B cell (primary cell): ENCODE measurements at regions not wholly inside any gene's neighbourhood (a gene's known extent, or its start where the extent isn't known, plus 50 kb on each side); places are given as distances from the start of the nearest gene placed in this dataset.

Source experiments
- ATAC-seq: fragments of 200-7000 bp; cut with Tn5 transposase; one replicate; pipeline ENCODE4 v1.10.0; 2021; ENCODE audit warnings: low read depth, mild to moderate bottlenecking, moderate number of reproducible peaks, moderate library complexity
- CTCF ChIA-PET: fragments of 350-600 bp; sonication (Branson Sonifier 250); formaldehyde crosslinking; loops from one replicate; lab custom pipeline; 2021; ENCODE audit warnings: antibody characterized with exemption, inconsistent platforms; lab: Charles Lee
- POLR2A ChIA-PET: fragments of 350-600 bp; sonication (Branson Sonifier 250); formaldehyde crosslinking; loops from one replicate; lab custom pipeline; 2021; ENCODE audit warnings: antibody characterized with exemption; lab: Charles Lee
- DNase-seq: peaks from one replicate; pipeline ENCODE4 v3.0.0; 2013
- H2AFZ ChIP-seq: 2 replicates; pipeline ENCODE4 v1.6.1; 2012; ENCODE audit warnings: mild to moderate bottlenecking, low read depth, low read length; ENCODE audit not compliant: insufficient read depth, poor library complexity, severe bottlenecking
- H3K27ac ChIP-seq, 2 donors: 1 replicate in 1 of 2; 2 replicates in 1 of 2; pipeline ENCODE4 v1.5.1; 2012 to 2013; ENCODE audit warnings: low read length in 2 of 2, mild to moderate bottlenecking in 2 of 2, moderate library complexity in 1 of 2
- H3K27me3 ChIP-seq, 4 experiments: fragments of 200-600 bp in 1 of 4; sonication (generic) in 1 of 4; replicated peaks in 1 of 4; 1 replicate in 2 of 4; 2 replicates in 2 of 4; pipeline versions ENCODE4 v1.6.1 to v1.7.0; 2013 to 2016; ENCODE audit warnings: low read length in 3 of 4, mild to moderate bottlenecking in 2 of 4, mixed read lengths in 1 of 4, moderate library complexity in 1 of 4; ENCODE audit not compliant: insufficient read depth in 4 of 4, control insufficient read depth in 3 of 4; ENCODE audit errors: control extremely low read depth in 1 of 4
- H3K36me3 ChIP-seq, 2 experiments: replicated peaks in 1 of 2; 1 replicate in 1 of 2; 2 replicates in 1 of 2; pipeline versions ENCODE4 v1.6.1 to v1.7.1; 2013; ENCODE audit warnings: low read length in 1 of 2; ENCODE audit not compliant: insufficient read depth in 2 of 2, control insufficient read depth in 1 of 2; ENCODE audit errors: control extremely low read depth in 1 of 2, extremely low read depth in 1 of 2
- H3K4me1 ChIP-seq, 2 donors: fragments of 200-600 bp in 1 of 2; sonication (generic) in 1 of 2; 1 replicate in 1 of 2; 2 replicates in 1 of 2; pipeline versions ENCODE4 v1.5.1 to v1.6.1; 2013 to 2017; ENCODE audit warnings: low read length in 2 of 2; ENCODE audit not compliant: control insufficient read depth in 2 of 2, insufficient read depth in 2 of 2
- H3K4me2 ChIP-seq: replicated peaks from 2 replicates; pipeline ENCODE3; 2012; ENCODE audit warnings: mild to moderate bottlenecking, low read depth, low read length; ENCODE audit not compliant: poor library complexity, severe bottlenecking
- H3K4me3 ChIP-seq, 5 experiments: fragments of 200-600 bp in 1 of 5; sonication (generic) in 1 of 5; 1 replicate in 3 of 5; 2 replicates in 2 of 5; pipeline versions ENCODE4 v1.5.1 to v1.7.0; 2011 to 2016; ENCODE audit warnings: low read length in 4 of 5, mild to moderate bottlenecking in 4 of 5, low read depth in 2 of 5, control low read depth in 1 of 5, moderate library complexity in 1 of 5; ENCODE audit not compliant: insufficient read depth in 1 of 5; ENCODE audit errors: control extremely low read depth in 1 of 5, extremely low read depth in 1 of 5
- H3K79me2 ChIP-seq: fragments of 200-600 bp; sonication (generic); one replicate; pipeline ENCODE4 v1.6.0; 2016; ENCODE audit warnings: low read length; ENCODE audit not compliant: control insufficient read depth, insufficient read depth
- H3K9ac ChIP-seq: fragments of 200-600 bp; sonication (generic); 2 replicates; pipeline ENCODE4 v1.6.1; 2017; ENCODE audit warnings: mild to moderate bottlenecking, low read length, moderate library complexity
- H3K9me3 ChIP-seq, 3 donors: one replicate each; pipeline versions ENCODE4 v1.6.1 to v1.7.1; 2013; ENCODE audit warnings: low read length in 2 of 3; ENCODE audit not compliant: control insufficient read depth in 2 of 3, insufficient read depth in 1 of 3; ENCODE audit errors: control extremely low read depth in 1 of 3
- H4K20me1 ChIP-seq: 2 replicates; pipeline ENCODE4 v1.6.0; 2012; ENCODE audit warnings: mild to moderate bottlenecking, low read length; ENCODE audit not compliant: insufficient read depth, control insufficient read depth, poor library complexity, severe bottlenecking
- H3K27ac Mint-ChIP-seq: one replicate; pipeline ENCODE4 v1.8.0; 2021; ENCODE audit warnings: mixed read lengths
- H3K27me3 Mint-ChIP-seq: one replicate; pipeline ENCODE4 v1.8.0; 2021; ENCODE audit warnings: mixed read lengths
- H3K4me1 Mint-ChIP-seq: one replicate; pipeline ENCODE4 v1.8.0; 2021; ENCODE audit warnings: mixed read lengths
- H3K4me3 Mint-ChIP-seq: one replicate; pipeline ENCODE4 v1.8.0; 2021; ENCODE audit warnings: mixed read lengths
- H3K9me3 Mint-ChIP-seq: one replicate; pipeline ENCODE4 v1.8.0; 2022; ENCODE audit warnings: mixed read lengths; ENCODE audit not compliant: insufficient read depth
- CTCF ChIP-seq: fragments of 200-600 bp; IDR thresholded peaks from one replicate; pipeline ENCODE4 v1.8.0; 2022; ENCODE audit warnings: antibody characterized with exemption, mild to moderate bottlenecking
- EZH2 ChIP-seq: IDR thresholded peaks from 2 replicates; pipeline ENCODE4 v1.6.1; 2012; ENCODE audit warnings: borderline replicate concordance, low read depth, mild to moderate bottlenecking, moderate library complexity, low read length; ENCODE audit not compliant: insufficient read depth, poor library complexity, severe bottlenecking
- WGBS: methylation state at CpG from one replicate; pipeline ENCODE4 v1.1.5; 2013; ENCODE audit warnings: missing lambda C conversion rate; ENCODE audit not compliant: insufficient coverage; 5-methylcytosine and 5-hydroxymethylcytosine counted together
- intact Hi-C: fragments of 100-400 bp; cut with micrococcal nuclease; formaldehyde crosslinking; loops from one replicate; pipeline ENCODE4 v1.10.0; 2022

DNA sequence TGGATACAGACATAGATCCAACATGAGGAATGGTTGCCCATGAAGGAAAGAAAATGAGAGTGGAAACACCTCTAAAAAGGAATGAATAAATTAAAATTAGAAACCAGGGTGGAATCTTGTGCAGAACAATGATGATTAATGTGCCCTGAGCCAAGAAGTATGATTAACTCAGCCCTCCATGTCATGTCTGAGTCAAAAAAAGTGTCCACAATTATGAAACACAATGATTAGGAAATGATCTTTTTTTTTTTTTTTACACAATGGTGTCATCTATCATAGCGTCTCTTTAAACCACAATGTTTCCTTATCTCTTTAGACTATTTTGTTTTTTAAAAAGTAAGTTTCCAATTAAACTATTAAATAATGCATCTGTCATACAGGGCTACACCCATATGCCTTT lies 78.9 kb upstream of the RAB4A start:
- H2AFZ ChIP-seq = no peak overlapping the region
- H3K27ac ChIP-seq = no peak overlapping the region
- POLR2A ChIA-PET = no interaction called here
- no peaks in the 10 kb centered on the region for H4K20me1 ChIP-seq
- no peaks in the 10 kb centered on the region for H3K9me3 ChIP-seq
- intact Hi-C loops = no loop called here
- no peak overlapping the region for H3K4me2 ChIP-seq
- H3K4me1 ChIP-seq = no peaks in the 10 kb centered on the region
- no peak overlapping the region for H3K4me3 ChIP-seq
- H3K79me2 ChIP-seq = no peaks in the 10 kb centered on the region
- no peak for TF ChIP-seq CTCF
- TF ChIP-seq EZH2 = no peak
- Mint-ChIP-seq H3K9me3 (no peaks in the 10 kb centered on the region), H3K4me1 (no peaks in the 10 kb centered on the region), H3K27me3 (peaks cover 25% of the 10 kb centered on the region), H3K27ac (no peak overlapping the region), H3K4me3 (no peak overlapping the region)
- no peaks in the 10 kb centered on the region for H3K36me3 ChIP-seq
- CTCF ChIA-PET = no interaction called here
- WGBS = no CpG with 5 or more reads among the region's 1 CpG
- H3K9ac ChIP-seq = no peak overlapping the region
- ATAC-seq (no peak), DNase-seq (no peak)
- H3K27me3 ChIP-seq = no peaks in the 10 kb centered on the region

DNA sequence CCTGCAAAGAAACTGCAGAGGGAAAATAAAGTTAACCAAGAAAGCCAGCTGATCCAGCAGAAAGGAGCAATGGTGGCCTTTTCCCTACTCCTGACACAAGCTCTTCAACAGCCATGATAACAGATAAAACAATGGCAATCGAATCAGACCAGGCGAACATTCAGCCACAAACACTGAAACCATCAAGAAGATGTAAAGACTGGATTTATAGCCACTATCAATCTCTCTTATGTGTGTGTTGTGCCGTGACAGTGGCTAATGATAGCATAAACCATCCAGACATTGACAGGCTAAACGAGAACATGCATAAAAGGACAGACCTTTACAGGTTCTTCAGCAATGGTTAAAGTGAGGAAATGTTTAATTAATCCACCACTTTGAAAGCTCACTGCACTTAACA lies 78.1 kb upstream of the RAB4A start:
- CTCF ChIA-PET = no interaction called here
- H3K36me3 ChIP-seq = no peaks in the 10 kb centered on the region
- H3K27ac ChIP-seq = no peak overlapping the region
- H2AFZ ChIP-seq = no peak overlapping the region
- H3K4me1 Mint-ChIP-seq = no peaks in the 10 kb centered on the region
- TF ChIP-seq EZH2 = no peak
- TF ChIP-seq CTCF = no peak
- intact Hi-C loops = no loop called here
- no peaks in the 10 kb centered on the region for H3K27me3 ChIP-seq
- no peak overlapping the region for H3K27ac Mint-ChIP-seq
- no peaks in the 10 kb centered on the region for H3K79me2 ChIP-seq
- H3K4me3 Mint-ChIP-seq = no peak overlapping the region
- H3K27me3 Mint-ChIP-seq = peaks cover 25% of the 10 kb centered on the region
- H3K4me1 ChIP-seq = no peaks in the 10 kb centered on the region
- no peak for ATAC-seq
- H3K4me3 ChIP-seq = no peak overlapping the region
- no peaks in the 10 kb centered on the region for H3K9me3 Mint-ChIP-seq
- H3K4me2 ChIP-seq = no peak overlapping the region
- no peaks in the 10 kb centered on the region for H3K9me3 ChIP-seq
- POLR2A ChIA-PET = no interaction called here
- WGBS = 80% methylated on average over 2 of the region's 4 CpGs
- H4K20me1 ChIP-seq = no peaks in the 10 kb centered on the region
- DNase-seq = no peak
- no peak overlapping the region for H3K9ac ChIP-seq
